HEK293 (cell line): ENCODE measurements at regions not wholly inside any gene's neighbourhood (a gene's known extent, or its start where the extent isn't known, plus 50 kb on each side); places are given as distances from the start of the nearest gene placed in this dataset.

Experiments used
- CTCF ChIA-PET: fragments of 350-600 bp; formaldehyde crosslinking; extraction: SDS; loops from one replicate; lab custom pipeline; 2021; ENCODE audit warnings: antibody characterized with exemption; lab: Yijun Ruan, JAX
- POLR2A ChIA-PET: fragments of 300-600 bp; formaldehyde crosslinking; extraction: SDS; loops from one replicate; lab custom pipeline; 2020; ENCODE audit warnings: antibody characterized with exemption, inconsistent platforms; lab: Yijun Ruan, JAX
- H3K27ac ChIP-seq: fragments of 200-500 bp; sonication (Bioruptor generic); 2 replicates; pipeline ENCODE4 v1.5.1; 2014; ENCODE audit warnings: low read depth, low read length, control low read depth, inconsistent platforms; ENCODE audit errors: extremely low read depth
- H3K36me3 ChIP-seq, 2 experiments: fragments of 200-500 bp in 1 of 2; sonication (Bioruptor generic) in 1 of 2; 1 replicate in 1 of 2; 2 replicates in 1 of 2; pipeline ENCODE4 v1.5.1; 2014 to 2017; ENCODE audit warnings: inconsistent platforms in 2 of 2, low read length in 2 of 2; ENCODE audit not compliant: control insufficient read depth in 2 of 2, insufficient read depth in 1 of 2
- H3K4me1 ChIP-seq: fragments of 200-500 bp; sonication (Bioruptor generic); 2 replicates; pipeline ENCODE4 v1.5.1; 2014; ENCODE audit warnings: mild to moderate bottlenecking, low read length, inconsistent platforms; ENCODE audit not compliant: control insufficient read depth, insufficient read depth
- H3K4me3 ChIP-seq: 2 replicates; pipeline ENCODE4 v1.5.1; 2011; ENCODE audit warnings: low read depth, mild to moderate bottlenecking, control low read depth, low read length, moderate library complexity
- H3K9me3 ChIP-seq: fragments of 200-500 bp; sonication (Bioruptor generic); 2 replicates; pipeline ENCODE4 v1.5.1; 2014; ENCODE audit warnings: low read depth, low read length, inconsistent platforms; ENCODE audit not compliant: control insufficient read depth, insufficient read depth
- FEZF1 ChIP-seq: fragments of 450-650 bp; formaldehyde crosslinking; IDR thresholded peaks from 2 replicates; pipeline ENCODE4 v1.5.1; 2016; ENCODE audit warnings: missing biosample characterization, missing genetic modification characterization
- GFI1B ChIP-seq: fragments of 450-650 bp; formaldehyde crosslinking; IDR thresholded peaks from 2 replicates; pipeline ENCODE4 v1.5.1; 2016; ENCODE audit warnings: missing biosample characterization, missing genetic modification characterization
- HOXD13 ChIP-seq: sonication (generic); formaldehyde crosslinking; IDR thresholded peaks from 2 replicates; pipeline ENCODE4 v1.8.0; 2022; ENCODE audit warnings: missing genetic modification reagents, borderline replicate concordance
- KLF10 ChIP-seq: fragments of 450-650 bp; IDR thresholded peaks from 2 replicates; pipeline ENCODE4 v1.5.1; 2018; ENCODE audit warnings: missing biosample characterization, mild to moderate bottlenecking, missing genetic modification characterization
- RBAK ChIP-seq: fragments of 450-650 bp; formaldehyde crosslinking; IDR thresholded peaks from 2 replicates; pipeline ENCODE4 v1.5.1; 2016; ENCODE audit warnings: missing biosample characterization, missing genetic modification characterization
- REPIN1 ChIP-seq: fragments of 450-650 bp; formaldehyde crosslinking; IDR thresholded peaks from 2 replicates; pipeline ENCODE4 v1.5.1; 2017; ENCODE audit warnings: missing biosample characterization, missing genetic modification characterization, low read depth
- SP7 ChIP-seq: fragments of 450-650 bp; formaldehyde crosslinking; IDR thresholded peaks from 2 replicates; pipeline ENCODE4 v1.5.1; 2016; ENCODE audit warnings: missing biosample characterization, missing genetic modification characterization
- WT1 ChIP-seq: fragments of 450-650 bp; formaldehyde crosslinking; IDR thresholded peaks from 2 replicates; pipeline ENCODE4 v1.5.1; 2016; ENCODE audit warnings: missing biosample characterization, missing genetic modification characterization
- ZBTB20 ChIP-seq: fragments of 450-650 bp; formaldehyde crosslinking; IDR thresholded peaks from 2 replicates; pipeline ENCODE4 v1.5.1; 2016; ENCODE audit warnings: missing biosample characterization, missing genetic modification characterization
- ZNF114 ChIP-seq: fragments of 450-650 bp; formaldehyde crosslinking; IDR thresholded peaks from 2 replicates; pipeline ENCODE4 v1.5.0; 2017; ENCODE audit warnings: missing biosample characterization, missing genetic modification characterization
- ZNF211 ChIP-seq: fragments of 450-650 bp; formaldehyde crosslinking; IDR thresholded peaks from 2 replicates; pipeline ENCODE4 v1.5.1; 2016; ENCODE audit warnings: low read depth, missing biosample characterization, missing genetic modification characterization
- ZNF394 ChIP-seq: fragments of 450-650 bp; formaldehyde crosslinking; IDR thresholded peaks from 2 replicates; pipeline ENCODE4 v1.5.1; 2016; ENCODE audit warnings: missing biosample characterization, missing genetic modification characterization, mild to moderate bottlenecking, moderate library complexity, borderline replicate concordance
- ZNF518A ChIP-seq: fragments of 450-650 bp; formaldehyde crosslinking; conservative IDR thresholded peaks from 2 replicates; pipeline ENCODE4 v1.5.1; 2016; ENCODE audit warnings: low read depth, missing biosample characterization, missing genetic modification characterization
- ZNF777 ChIP-seq: fragments of 450-650 bp; formaldehyde crosslinking; IDR thresholded peaks from 2 replicates; pipeline ENCODE4 v1.5.1; 2017; ENCODE audit warnings: missing biosample characterization, missing genetic modification characterization, borderline replicate concordance
- TF ChIP-seq, protein P1 (sequence below): fragments of 450-650 bp; IDR thresholded peaks from 2 replicates; pipeline ENCODE4 v1.5.1; 2018; ENCODE audit warnings: missing biosample characterization, mild to moderate bottlenecking, missing genetic modification characterization
- TF ChIP-seq, protein P2 (sequence below): fragments of 450-650 bp; formaldehyde crosslinking; IDR thresholded peaks from 2 replicates; pipeline ENCODE4; 2016; ENCODE audit warnings: missing biosample characterization, missing genetic modification characterization
- TF ChIP-seq, protein P3 (sequence below): fragments of 450-650 bp; formaldehyde crosslinking; IDR thresholded peaks from 2 replicates; pipeline ENCODE4 v1.5.1; 2016; ENCODE audit warnings: missing biosample characterization, missing genetic modification characterization

GRCh38 chr3:153094386-153094785 is 67.6 kb upstream of the RAP2B start (continued):
- TF ChIP-seq ZNF518A (tag by site-specific recombination) (no peak), GFI1B (tag by site-specific recombination) (no peak), REPIN1 (tag by site-specific recombination) (no peak), ZNF777 (tag by site-specific recombination) (no peak), KLF10 (no peak), ZNF394 (tag by site-specific recombination) (no peak)
- TF ChIP-seq, protein P1, sequence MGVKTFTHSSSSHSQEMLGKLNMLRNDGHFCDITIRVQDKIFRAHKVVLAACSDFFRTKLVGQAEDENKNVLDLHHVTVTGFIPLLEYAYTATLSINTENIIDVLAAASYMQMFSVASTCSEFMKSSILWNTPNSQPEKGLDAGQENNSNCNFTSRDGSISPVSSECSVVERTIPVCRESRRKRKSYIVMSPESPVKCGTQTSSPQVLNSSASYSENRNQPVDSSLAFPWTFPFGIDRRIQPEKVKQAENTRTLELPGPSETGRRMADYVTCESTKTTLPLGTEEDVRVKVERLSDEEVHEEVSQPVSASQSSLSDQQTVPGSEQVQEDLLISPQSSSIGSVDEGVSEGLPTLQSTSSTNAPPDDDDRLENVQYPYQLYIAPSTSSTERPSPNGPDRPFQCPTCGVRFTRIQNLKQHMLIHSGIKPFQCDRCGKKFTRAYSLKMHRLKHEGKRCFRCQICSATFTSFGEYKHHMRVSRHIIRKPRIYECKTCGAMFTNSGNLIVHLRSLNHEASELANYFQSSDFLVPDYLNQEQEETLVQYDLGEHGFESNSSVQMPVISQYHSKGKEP (tag by site-specific recombination) = no peak

GRCh38 chr3:153095441-153095840 is 66.6 kb upstream of the RAP2B start:
- ChIA-PET POLR2A (no interaction called here), CTCF (no interaction called here)
- H3K27ac ChIP-seq = no peak overlapping the region
- no peaks in the 10 kb centered on the region for H3K4me1 ChIP-seq
- TF ChIP-seq FEZF1 (no peak), RBAK (tag by site-specific recombination) (no peak), ZNF211 (no peak)
- TF ChIP-seq, protein P2, sequence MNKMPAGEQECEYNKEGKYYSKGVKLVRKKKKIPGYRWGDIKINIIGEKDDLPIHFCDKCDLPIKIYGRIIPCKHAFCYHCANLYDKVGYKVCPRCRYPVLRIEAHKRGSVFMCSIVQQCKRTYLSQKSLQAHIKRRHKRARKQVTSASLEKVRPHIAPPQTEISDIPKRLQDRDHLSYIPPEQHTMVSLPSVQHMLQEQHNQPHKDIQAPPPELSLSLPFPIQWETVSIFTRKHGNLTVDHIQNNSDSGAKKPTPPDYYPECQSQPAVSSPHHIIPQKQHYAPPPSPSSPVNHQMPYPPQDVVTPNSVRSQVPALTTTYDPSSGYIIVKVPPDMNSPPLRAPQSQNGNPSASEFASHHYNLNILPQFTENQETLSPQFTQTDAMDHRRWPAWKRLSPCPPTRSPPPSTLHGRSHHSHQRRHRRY (tag by site-specific recombination) = no peak
- TF ChIP-seq, protein P3, sequence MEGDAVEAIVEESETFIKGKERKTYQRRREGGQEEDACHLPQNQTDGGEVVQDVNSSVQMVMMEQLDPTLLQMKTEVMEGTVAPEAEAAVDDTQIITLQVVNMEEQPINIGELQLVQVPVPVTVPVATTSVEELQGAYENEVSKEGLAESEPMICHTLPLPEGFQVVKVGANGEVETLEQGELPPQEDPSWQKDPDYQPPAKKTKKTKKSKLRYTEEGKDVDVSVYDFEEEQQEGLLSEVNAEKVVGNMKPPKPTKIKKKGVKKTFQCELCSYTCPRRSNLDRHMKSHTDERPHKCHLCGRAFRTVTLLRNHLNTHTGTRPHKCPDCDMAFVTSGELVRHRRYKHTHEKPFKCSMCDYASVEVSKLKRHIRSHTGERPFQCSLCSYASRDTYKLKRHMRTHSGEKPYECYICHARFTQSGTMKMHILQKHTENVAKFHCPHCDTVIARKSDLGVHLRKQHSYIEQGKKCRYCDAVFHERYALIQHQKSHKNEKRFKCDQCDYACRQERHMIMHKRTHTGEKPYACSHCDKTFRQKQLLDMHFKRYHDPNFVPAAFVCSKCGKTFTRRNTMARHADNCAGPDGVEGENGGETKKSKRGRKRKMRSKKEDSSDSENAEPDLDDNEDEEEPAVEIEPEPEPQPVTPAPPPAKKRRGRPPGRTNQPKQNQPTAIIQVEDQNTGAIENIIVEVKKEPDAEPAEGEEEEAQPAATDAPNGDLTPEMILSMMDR = no peak
- no peaks in the 10 kb centered on the region for H3K36me3 ChIP-seq
- H3K4me3 ChIP-seq = no peak overlapping the region
- no peaks in the 10 kb centered on the region for H3K9me3 ChIP-seq

DNA sequence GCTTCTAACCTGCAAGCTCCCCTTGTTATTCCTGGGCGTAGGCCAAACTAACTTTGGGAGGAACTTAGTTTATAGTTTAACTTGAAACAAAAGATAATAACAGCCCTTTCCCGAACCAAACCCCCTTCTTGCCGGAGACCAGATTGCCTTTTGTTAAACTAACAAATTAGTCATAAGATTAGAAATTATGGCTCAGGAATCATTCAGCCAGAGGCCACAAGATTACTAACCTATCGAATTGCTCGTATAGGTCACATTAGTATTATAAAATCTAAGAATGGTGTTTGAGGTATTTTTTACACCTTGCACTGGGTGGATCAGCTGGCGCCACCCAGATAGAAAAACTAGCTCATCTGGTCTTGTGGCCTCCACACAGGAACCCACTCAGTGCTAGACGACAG is 65.3 kb upstream of the RAP2B start:
- POLR2A ChIA-PET = no interaction called here
- H3K4me3 ChIP-seq = no peak overlapping the region
- no peaks in the 10 kb centered on the region for H3K36me3 ChIP-seq
- no peaks in the 10 kb centered on the region for H3K9me3 ChIP-seq
- TF ChIP-seq ZBTB20 (tag by site-specific recombination) = 0 out of 2 replicates have a peak, but pooled peaks have one; percentile 19
- TF ChIP-seq WT1 (tag by site-specific recombination) = peak; percentile 58; the same call in 1 of the 2 replicates
- peak; percentile 70 for TF ChIP-seq SP7 (tag by site-specific recombination)
- TF ChIP-seq ZNF114 = no peak
- TF ChIP-seq HOXD13 (CRISPR knock-in tag) = no peak
- TF ChIP-seq, all 188 proteins: peak for 3
- H3K27ac ChIP-seq = no peak overlapping the region
- no peaks in the 10 kb centered on the region for H3K4me1 ChIP-seq
- CTCF ChIA-PET = no interaction called here
